ENCODE measurements at regions not wholly inside any gene's neighbourhood (a gene's known extent, or its start where the extent isn't known, plus 50 kb on each side); places are given as distances from the start of the nearest gene placed in this dataset.

- intact Hi-C loops (cut with DNase I; ENCODE audit: low total_unique reads) = no loop called here
- no peaks in the 10 kb centered on the region for H3K9me3 ChIP-seq
- H3K27me3 ChIP-seq = no peaks in the 10 kb centered on the region
- no peak overlapping the region for H3K27ac ChIP-seq
- no peak overlapping the region for H3K4me3 ChIP-seq
- no peak for DNase-seq
- no peaks in the 10 kb centered on the region for H3K36me3 ChIP-seq
- in situ Hi-C loops (cut with MboI; ENCODE audit: low pct_ligation_motif_present in 1 of 4, low pct_unique_long_range_greater_than_20kb in 1 of 4, low sequenced_read_pairs in 3 of 4) = loop anchor here in 1 of 4 donors (25.0 kb wide), 1 partner anchor 581 kb away; no protein-coding TSS in a partner anchor
- TF ChIP-seq POLR2AphosphoS5 (IDR thresholded peaks at IDR 0.05) (no peak), POLR2A (IDR thresholded peaks at IDR 0.05) (no peak), EP300 (IDR thresholded peaks at IDR 0.05; ENCODE audit: low read depth) (no peak), CTCF (IDR thresholded peaks at IDR 0.05) (no peak)
- no peaks in the 10 kb centered on the region for H3K4me1 ChIP-seq
Measured at GRCh38 chr9:80556631-80557030, 984.9 kb downstream of the TLE4 start.

GRCh38 chr9:80555782-80556325 is 984.1 kb downstream of the TLE4 start:
- intact Hi-C loops (cut with DNase I; ENCODE audit: low total_unique reads) (no loop called here), in situ Hi-C loops (cut with MboI; ENCODE audit: low pct_ligation_motif_present in 1 of 4, low pct_unique_long_range_greater_than_20kb in 1 of 4, low sequenced_read_pairs in 3 of 4) (loop anchor here in 1 of 4 donors (25.0 kb wide), 1 partner anchor 581 kb away; no protein-coding TSS in a partner anchor)
- no peaks in the 10 kb centered on the region for H3K27me3 ChIP-seq
- no peaks in the 10 kb centered on the region for H3K4me1 ChIP-seq
- no peak overlapping the region for H3K4me3 ChIP-seq
- WGBS, 2 donors (ENCODE audit: low coverage in 1 of 2) = 45 to 54% methylated on average over 2 of the region's 2 CpGs
- TF ChIP-seq POLR2AphosphoS5 (IDR thresholded peaks at IDR 0.05) = no peak
- no peak for TF ChIP-seq POLR2A (IDR thresholded peaks at IDR 0.05)
- TF ChIP-seq EP300 (IDR thresholded peaks at IDR 0.05; ENCODE audit: low read depth) = no peak
- TF ChIP-seq CTCF (IDR thresholded peaks at IDR 0.05) = no peak
- no peaks in the 10 kb centered on the region for H3K36me3 ChIP-seq
- no peak for DNase-seq
- no peak overlapping the region for H3K27ac ChIP-seq
- no peaks in the 10 kb centered on the region for H3K9me3 ChIP-seq

- intact Hi-C loops (cut with DNase I; ENCODE audit: low total_unique reads) = no loop called here
Measured at GRCh38 chr9:80554856-80555255, 983.1 kb downstream of the TLE4 start.

GRCh38 chr9:80554301-80554700 is 982.5 kb downstream of the TLE4 start:
- no peak for DNase-seq
- Histone ChIP-seq H3K4me1 (no peaks in the 10 kb centered on the region), H3K27ac (no peak overlapping the region), H3K36me3 (no peaks in the 10 kb centered on the region), H3K9me3 (no peaks in the 10 kb centered on the region), H3K4me3 (no peak overlapping the region), H3K27me3 (no peaks in the 10 kb centered on the region)
- no peak for TF ChIP-seq EP300 (IDR thresholded peaks at IDR 0.05; ENCODE audit: low read depth)
- no peak for TF ChIP-seq POLR2AphosphoS5 (IDR thresholded peaks at IDR 0.05)
- TF ChIP-seq CTCF (IDR thresholded peaks at IDR 0.05) = no peak
- no peak for TF ChIP-seq POLR2A (IDR thresholded peaks at IDR 0.05)
- in situ Hi-C loops (cut with MboI; ENCODE audit: low pct_ligation_motif_present in 1 of 4, low pct_unique_long_range_greater_than_20kb in 1 of 4, low sequenced_read_pairs in 3 of 4) = loop anchor here in 1 of 4 donors (25.0 kb wide), 1 partner anchor 583 kb away; no protein-coding TSS in a partner anchor
- 76 to 82% methylated on average over 3 of the region's 3 CpGs for WGBS, 2 donors (ENCODE audit: low coverage in 1 of 2)
- intact Hi-C loops (cut with DNase I; ENCODE audit: low total_unique reads) = no loop called here

More at GRCh38 chr9:80554856-80555255, 983.1 kb downstream of the TLE4 start:
- Histone ChIP-seq H3K27ac (no peak overlapping the region), H3K9me3 (no peaks in the 10 kb centered on the region), H3K27me3 (no peaks in the 10 kb centered on the region), H3K4me1 (no peaks in the 10 kb centered on the region), H3K36me3 (no peaks in the 10 kb centered on the region), H3K4me3 (no peak overlapping the region)
- TF ChIP-seq EP300 (IDR thresholded peaks at IDR 0.05; ENCODE audit: low read depth) = no peak
- TF ChIP-seq POLR2AphosphoS5 (IDR thresholded peaks at IDR 0.05) = no peak
- no peak for TF ChIP-seq POLR2A (IDR thresholded peaks at IDR 0.05)
- no peak for TF ChIP-seq CTCF (IDR thresholded peaks at IDR 0.05)
- DNase-seq = no peak
- in situ Hi-C loops (cut with MboI; ENCODE audit: low pct_ligation_motif_present in 1 of 4, low pct_unique_long_range_greater_than_20kb in 1 of 4, low sequenced_read_pairs in 3 of 4) = loop anchor here in 1 of 4 donors (25.0 kb wide), 1 partner anchor 582 kb away; no protein-coding TSS in a partner anchor

Data from transverse colon (tissue), 4 donors.